ENCODE measurements at regions not wholly inside any gene's neighbourhood (a gene's known extent, or its start where the extent isn't known, plus 50 kb on each side); places are given as distances from the start of the nearest gene placed in this dataset.

DNA sequence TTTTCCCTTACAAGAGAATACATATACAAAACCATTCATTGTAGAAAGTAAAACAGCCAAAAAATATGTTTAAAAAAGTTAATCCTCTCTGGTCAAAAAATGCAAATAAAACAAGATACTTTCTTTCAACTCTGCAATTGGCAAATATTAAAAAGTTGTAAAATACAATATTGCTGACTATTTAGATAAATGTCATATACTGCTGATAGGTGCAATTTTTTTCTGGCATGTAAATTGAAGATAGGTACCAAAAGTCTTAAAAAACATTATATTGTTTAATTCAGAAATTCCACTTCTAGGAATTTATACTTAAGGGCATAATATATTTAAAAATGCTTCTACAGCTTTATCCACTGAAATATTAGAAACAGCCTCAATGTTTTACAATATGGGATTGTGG is 66.4 kb upstream of the TLL1 start:
- TF ChIP-seq, protein P1, sequence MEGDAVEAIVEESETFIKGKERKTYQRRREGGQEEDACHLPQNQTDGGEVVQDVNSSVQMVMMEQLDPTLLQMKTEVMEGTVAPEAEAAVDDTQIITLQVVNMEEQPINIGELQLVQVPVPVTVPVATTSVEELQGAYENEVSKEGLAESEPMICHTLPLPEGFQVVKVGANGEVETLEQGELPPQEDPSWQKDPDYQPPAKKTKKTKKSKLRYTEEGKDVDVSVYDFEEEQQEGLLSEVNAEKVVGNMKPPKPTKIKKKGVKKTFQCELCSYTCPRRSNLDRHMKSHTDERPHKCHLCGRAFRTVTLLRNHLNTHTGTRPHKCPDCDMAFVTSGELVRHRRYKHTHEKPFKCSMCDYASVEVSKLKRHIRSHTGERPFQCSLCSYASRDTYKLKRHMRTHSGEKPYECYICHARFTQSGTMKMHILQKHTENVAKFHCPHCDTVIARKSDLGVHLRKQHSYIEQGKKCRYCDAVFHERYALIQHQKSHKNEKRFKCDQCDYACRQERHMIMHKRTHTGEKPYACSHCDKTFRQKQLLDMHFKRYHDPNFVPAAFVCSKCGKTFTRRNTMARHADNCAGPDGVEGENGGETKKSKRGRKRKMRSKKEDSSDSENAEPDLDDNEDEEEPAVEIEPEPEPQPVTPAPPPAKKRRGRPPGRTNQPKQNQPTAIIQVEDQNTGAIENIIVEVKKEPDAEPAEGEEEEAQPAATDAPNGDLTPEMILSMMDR (IDR thresholded peaks at IDR 0.05 in 2 of 3, conservative IDR thresholded peaks at IDR 0.05 in 1 of 3; ENCODE audit: borderline replicate concordance in 1 of 3, insufficient read depth in 1 of 3, low read depth in 2 of 3, low read length in 2 of 3) = no peak
- TF ChIP-seq POLR2A (IDR thresholded peaks at IDR 0.05; ENCODE audit: borderline replicate concordance, extremely low read depth, insufficient read depth, insufficient read length) (no peak), ZNF274 (IDR thresholded peaks at IDR 0.05; ENCODE audit: low read depth, low read length) (no peak), SIN3A (IDR thresholded peaks at IDR 0.05; ENCODE audit: low read depth) (no peak), POLR2AphosphoS5 (IDR thresholded peaks at IDR 0.05; ENCODE audit: low read depth, low read length) (no peak), EZH2 (IDR thresholded peaks at IDR 0.05) (no peak), EGR1 (IDR thresholded peaks at IDR 0.05; ENCODE audit: low read depth) (no peak), YY1 (IDR thresholded peaks at IDR 0.05; ENCODE audit: extremely low read depth, insufficient replicate concordance, low read depth, low read length) (no peak), TCF7L2 (IDR thresholded peaks at IDR 0.05; ENCODE audit: borderline replicate concordance, extremely low read depth, insufficient read depth, insufficient read length) (no peak), RAD21 (IDR thresholded peaks at IDR 0.05; ENCODE audit: low read depth) (no peak), JUND (IDR thresholded peaks at IDR 0.05) (no peak)
- TF ChIP-seq, protein P2, sequence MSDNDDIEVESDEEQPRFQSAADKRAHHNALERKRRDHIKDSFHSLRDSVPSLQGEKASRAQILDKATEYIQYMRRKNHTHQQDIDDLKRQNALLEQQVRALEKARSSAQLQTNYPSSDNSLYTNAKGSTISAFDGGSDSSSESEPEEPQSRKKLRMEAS (IDR thresholded peaks at IDR 0.05) = no peak
